T47D (cell line): ENCODE measurements at regions not wholly inside any gene's neighbourhood (a gene's known extent, or its start where the extent isn't known, plus 50 kb on each side); places are given as distances from the start of the nearest gene placed in this dataset.

Experiments
- DNase-seq, 2 experiments: peaks; one replicate each; pipeline versions ENCODE4 v3.0.0 to v3.0.0-alpha.2; 2011 to 2012; ENCODE audit warnings: low read depth in 1 of 2, low spot score in 1 of 2
- JUND ChIP-seq: IDR thresholded peaks from 2 replicates; pipeline ENCODE4 v1.6.1; 2012; ENCODE audit warnings: low read depth
- in situ Hi-C: cut with HindIII; loops from 2 replicates; pipeline ENCODE4 v1.10.0; 2016; ENCODE audit warnings: low sequenced_read_pairs, low pct_unique_long_range_greater_than_20kb

GRCh38 chr3:103089758-103090157 is 654.9 kb downstream of the ZPLD1 start:
- no peak for DNase-seq
- TF ChIP-seq JUND: no peak
- in situ Hi-C loops: no loop called here

DNA sequence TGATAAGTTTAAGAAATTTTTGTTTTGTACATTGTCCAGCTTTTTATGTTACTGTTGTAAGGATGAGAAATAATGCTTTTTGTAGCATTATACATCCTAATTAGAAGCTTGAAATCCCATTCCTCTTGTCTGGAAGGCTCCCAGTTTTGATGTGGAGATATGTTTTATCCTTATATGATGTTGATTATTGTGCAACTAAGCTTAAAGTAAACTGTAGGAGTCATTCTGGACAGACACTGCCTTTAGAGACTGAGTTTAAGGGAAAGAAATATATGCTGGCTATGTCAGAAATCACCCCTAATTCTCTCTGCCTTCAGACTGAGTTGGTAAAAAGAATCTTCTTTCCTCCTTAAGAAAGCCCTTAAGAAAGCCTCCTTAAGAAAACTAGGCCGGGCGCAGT is 670.4 kb downstream of the ZPLD1 start:
- no peak for DNase-seq
- in situ Hi-C loops: no loop called here
- no peak for TF ChIP-seq JUND

DNA sequence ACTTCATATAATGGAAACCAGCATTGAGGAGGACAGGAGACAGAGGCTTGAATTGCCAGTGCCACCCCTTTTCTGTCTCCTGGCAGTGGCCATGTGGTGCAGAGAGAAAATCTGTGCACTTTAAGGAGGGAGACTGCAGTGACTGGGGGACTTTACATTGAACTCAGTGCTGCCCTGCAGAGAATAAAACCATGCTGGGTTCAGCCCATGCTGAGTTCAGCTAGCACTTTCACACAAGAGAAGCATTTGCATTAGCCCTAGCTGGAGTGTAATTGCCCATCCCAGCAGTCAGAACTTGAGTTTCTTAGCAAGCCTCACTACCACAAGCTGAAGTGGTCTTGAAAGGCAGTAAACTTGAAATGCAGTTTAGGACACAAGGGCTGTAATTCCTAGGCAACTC is 677.5 kb downstream of the ZPLD1 start:
- no peak for DNase-seq
- TF ChIP-seq JUND: no peak
- in situ Hi-C loops: no loop called here

- TF ChIP-seq JUND: no peak
- DNase-seq: peak in 1 of 2 experiments; percentile 15
- in situ Hi-C loops: no loop called here
Observed at GRCh38 chr3:103126115-103126514, 691.3 kb downstream of the ZPLD1 start.

- no peak for DNase-seq
- no peak for TF ChIP-seq JUND
- in situ Hi-C loops: no loop called here
Observed at GRCh38 chr3:103127098-103127630, 692.3 kb downstream of the ZPLD1 start.

GRCh38 chr3:103127737-103128136 is 692.9 kb downstream of the ZPLD1 start:
- no peak for TF ChIP-seq JUND
- DNase-seq: no peak
- in situ Hi-C loops: no loop called here

DNA sequence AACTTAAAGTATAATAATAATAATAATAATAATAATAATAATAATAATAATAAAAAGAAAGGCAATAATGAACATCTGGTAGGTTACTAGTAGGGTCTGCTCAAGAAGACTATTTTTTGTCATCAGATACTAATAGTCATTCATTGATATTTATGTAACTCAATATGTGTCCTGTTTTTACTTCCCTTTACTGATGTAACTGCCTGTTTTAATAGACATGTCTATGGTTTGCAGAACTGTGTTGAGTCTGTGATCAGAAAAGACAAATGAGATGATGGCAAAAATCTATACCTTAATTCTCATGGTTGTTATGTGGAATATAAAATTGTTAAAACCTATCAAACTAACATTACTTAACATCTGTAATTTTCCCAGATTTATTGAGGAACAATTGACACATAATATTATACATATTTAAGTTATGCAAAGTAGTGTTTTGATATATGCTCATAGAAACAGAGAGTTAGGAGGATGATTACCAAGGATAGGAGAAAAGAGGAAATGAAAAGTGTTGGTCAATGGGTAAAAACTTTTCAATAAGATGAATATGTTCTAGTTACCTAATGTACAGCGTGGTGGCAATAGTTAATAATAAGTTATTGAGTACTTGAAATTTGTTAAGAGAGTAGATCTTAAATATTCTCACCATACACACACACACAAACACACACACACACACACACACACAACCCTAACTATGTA is 699.4 kb downstream of the ZPLD1 start:
- no peak for TF ChIP-seq JUND
- in situ Hi-C loops: no loop called here

DNA sequence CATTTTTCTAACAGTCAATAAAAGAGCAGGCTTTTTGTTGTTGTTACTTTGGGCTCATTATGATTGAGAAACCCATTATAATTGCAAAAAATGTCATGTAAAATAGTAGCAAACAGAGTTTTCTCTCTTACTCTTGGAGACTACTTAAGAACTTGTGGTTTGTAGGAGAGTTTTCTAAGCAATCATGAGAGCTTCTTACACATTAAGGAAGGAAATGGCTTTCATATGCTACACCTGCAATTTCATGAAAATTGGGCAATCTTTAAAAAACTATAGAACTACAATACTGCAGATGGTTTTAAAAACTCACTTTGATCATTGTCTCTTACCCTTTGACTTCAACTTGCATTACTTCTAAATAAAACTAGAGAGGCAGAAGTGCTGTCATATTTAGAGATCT is 701.8 kb downstream of the ZPLD1 start:
- no peak for TF ChIP-seq JUND
- in situ Hi-C loops: no loop called here
- no peak for DNase-seq

More for the DNA sequence above, 699.4 kb downstream of the ZPLD1 start:
- no peak for DNase-seq

DNA sequence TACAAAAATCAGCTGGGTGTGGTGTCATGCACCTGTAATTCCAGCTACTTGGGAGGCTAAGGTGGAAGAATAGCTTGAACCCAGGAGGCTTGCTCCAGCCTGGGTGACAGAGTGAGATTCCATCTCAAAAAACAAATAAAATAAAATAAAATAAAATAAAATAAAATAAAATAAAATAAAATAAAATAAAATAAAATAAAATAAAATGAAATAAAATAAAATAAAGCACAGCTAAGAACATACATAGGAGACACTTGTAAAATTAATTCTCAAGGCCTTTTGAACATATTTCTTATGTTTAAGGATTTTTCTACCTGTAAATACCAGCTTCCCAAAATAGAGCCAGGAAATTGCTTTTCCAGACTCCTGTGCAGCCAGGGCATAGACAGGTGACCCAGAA is 703.0 kb downstream of the ZPLD1 start:
- no peak for DNase-seq
- in situ Hi-C loops: no loop called here
- no peak for TF ChIP-seq JUND

GRCh38 chr3:103158183-103158582 is 723.4 kb downstream of the ZPLD1 start:
- in situ Hi-C loops: no loop called here
- peak in 1 of 2 experiments; percentile 5 for DNase-seq
- no peak for TF ChIP-seq JUND

- in situ Hi-C loops: no loop called here
- no peak for TF ChIP-seq JUND
- DNase-seq: no peak
Observed at GRCh38 chr3:103166890-103167289, 732.1 kb downstream of the ZPLD1 start.

DNA sequence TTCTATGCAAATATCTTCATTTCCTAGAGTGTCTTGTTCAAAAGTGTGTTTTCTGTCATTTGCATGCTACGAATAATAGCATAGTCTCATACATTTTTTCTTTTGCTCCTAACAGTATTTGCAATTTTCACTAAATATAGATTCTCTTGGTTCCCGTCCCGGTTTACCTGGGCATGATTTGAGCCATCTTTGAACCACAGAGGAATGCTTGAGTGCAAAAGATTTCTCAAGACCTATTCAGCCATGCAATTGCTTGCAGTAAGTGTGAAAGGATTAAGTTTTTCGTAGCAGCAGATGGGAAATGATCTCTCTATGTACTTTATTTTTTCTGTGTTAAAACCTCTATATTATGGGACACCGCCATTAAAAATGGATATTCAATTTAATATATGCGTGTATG is 733.0 kb downstream of the ZPLD1 start:
- in situ Hi-C loops: no loop called here
- TF ChIP-seq JUND: no peak

GRCh38 chr3:103169289-103169688 is 734.5 kb downstream of the ZPLD1 start:
- TF ChIP-seq JUND: no peak
- no peak for DNase-seq
- in situ Hi-C loops: no loop called here

More for the DNA sequence above, 733.0 kb downstream of the ZPLD1 start:
- no peak for DNase-seq

- in situ Hi-C loops: no loop called here
- DNase-seq: no peak
- TF ChIP-seq JUND: no peak
Observed at GRCh38 chr3:103170651-103171050, 735.8 kb downstream of the ZPLD1 start.
